Esophagus squamous epithelium (tissue), 4 donors: ENCODE measurements at regions not wholly inside any gene's neighbourhood (a gene's known extent, or its start where the extent isn't known, plus 50 kb on each side); places are given as distances from the start of the nearest gene placed in this dataset.

Source experiments
- POLR2A ChIP-seq, 4 donors: fragments of 450-650 bp; IDR thresholded peaks; one replicate each; pipeline ENCODE4 v1.6.1; 2017; ENCODE audit warnings: antibody characterized with exemption in 4 of 4, mild to moderate bottlenecking in 4 of 4, moderate library complexity in 3 of 4
- TF ChIP-seq, protein P1 (sequence below), 6 experiments: fragments of 450-650 bp in 4 of 6; fragments of 200-600 bp in 2 of 6; sonication (generic) in 2 of 6; IDR thresholded peaks; one replicate each; pipeline ENCODE4 v1.5.1; 2016 to 2019; ENCODE audit warnings: antibody characterized with exemption in 6 of 6, mild to moderate bottlenecking in 4 of 6, moderate library complexity in 4 of 6

DNA sequence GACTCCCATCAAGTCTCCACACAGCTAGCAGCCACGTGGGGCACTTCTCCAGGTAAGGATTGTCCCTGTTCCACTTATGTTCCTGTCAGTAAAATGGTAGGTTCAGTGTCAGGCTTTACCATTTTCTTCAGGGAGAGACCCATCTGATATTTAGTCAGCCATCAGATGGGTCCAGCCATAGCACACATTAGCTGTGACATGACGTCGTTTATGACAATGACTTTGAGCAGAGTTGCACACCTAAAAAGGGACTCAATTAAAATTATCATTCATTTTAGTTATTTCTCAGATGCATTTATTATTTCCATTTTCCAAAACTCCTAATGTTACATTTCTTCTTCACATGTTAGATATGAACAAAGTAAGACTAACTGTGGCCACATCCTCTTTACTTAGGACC lies 68.2 kb upstream of the SNRPN start:
- TF ChIP-seq POLR2A (IDR thresholded peaks at IDR 0.05) = no peak
- TF ChIP-seq, protein P1, sequence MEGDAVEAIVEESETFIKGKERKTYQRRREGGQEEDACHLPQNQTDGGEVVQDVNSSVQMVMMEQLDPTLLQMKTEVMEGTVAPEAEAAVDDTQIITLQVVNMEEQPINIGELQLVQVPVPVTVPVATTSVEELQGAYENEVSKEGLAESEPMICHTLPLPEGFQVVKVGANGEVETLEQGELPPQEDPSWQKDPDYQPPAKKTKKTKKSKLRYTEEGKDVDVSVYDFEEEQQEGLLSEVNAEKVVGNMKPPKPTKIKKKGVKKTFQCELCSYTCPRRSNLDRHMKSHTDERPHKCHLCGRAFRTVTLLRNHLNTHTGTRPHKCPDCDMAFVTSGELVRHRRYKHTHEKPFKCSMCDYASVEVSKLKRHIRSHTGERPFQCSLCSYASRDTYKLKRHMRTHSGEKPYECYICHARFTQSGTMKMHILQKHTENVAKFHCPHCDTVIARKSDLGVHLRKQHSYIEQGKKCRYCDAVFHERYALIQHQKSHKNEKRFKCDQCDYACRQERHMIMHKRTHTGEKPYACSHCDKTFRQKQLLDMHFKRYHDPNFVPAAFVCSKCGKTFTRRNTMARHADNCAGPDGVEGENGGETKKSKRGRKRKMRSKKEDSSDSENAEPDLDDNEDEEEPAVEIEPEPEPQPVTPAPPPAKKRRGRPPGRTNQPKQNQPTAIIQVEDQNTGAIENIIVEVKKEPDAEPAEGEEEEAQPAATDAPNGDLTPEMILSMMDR (IDR thresholded peaks at IDR 0.05) = no peak
